RWPE1 (cell line): ENCODE measurements at regions not wholly inside any gene's neighbourhood (a gene's known extent, or its start where the extent isn't known, plus 50 kb on each side); places are given as distances from the start of the nearest gene placed in this dataset.

Experiments used
- CTCF ChIA-PET: fragments of 350-600 bp; sonication (Branson Sonifier 250); formaldehyde crosslinking; extraction: SDS; loops from one replicate; lab custom pipeline; 2021; lab: Yijun Ruan, JAX
- POLR2A ChIA-PET: fragments of 400-600 bp; formaldehyde crosslinking; extraction: SDS; loops from one replicate; lab custom pipeline; 2020; ENCODE audit warnings: antibody characterized with exemption; ENCODE audit not compliant: low non-redundant PET; lab: Yijun Ruan, JAX
- DNase-seq: peaks from one replicate; pipeline ENCODE4 v3.0.0; 2012; ENCODE audit warnings: low spot score
- H3K27ac ChIP-seq: fragments of 450-650 bp; 2 replicates; pipeline ENCODE4 v1.5.1; 2017
- TF ChIP-seq, protein P1 (sequence below): fragments of 450-650 bp; conservative IDR thresholded peaks from 2 replicates; pipeline ENCODE4 v1.5.1; 2017; ENCODE audit warnings: low read depth, mild to moderate bottlenecking

- no peak for DNase-seq
- TF ChIP-seq, protein P1, sequence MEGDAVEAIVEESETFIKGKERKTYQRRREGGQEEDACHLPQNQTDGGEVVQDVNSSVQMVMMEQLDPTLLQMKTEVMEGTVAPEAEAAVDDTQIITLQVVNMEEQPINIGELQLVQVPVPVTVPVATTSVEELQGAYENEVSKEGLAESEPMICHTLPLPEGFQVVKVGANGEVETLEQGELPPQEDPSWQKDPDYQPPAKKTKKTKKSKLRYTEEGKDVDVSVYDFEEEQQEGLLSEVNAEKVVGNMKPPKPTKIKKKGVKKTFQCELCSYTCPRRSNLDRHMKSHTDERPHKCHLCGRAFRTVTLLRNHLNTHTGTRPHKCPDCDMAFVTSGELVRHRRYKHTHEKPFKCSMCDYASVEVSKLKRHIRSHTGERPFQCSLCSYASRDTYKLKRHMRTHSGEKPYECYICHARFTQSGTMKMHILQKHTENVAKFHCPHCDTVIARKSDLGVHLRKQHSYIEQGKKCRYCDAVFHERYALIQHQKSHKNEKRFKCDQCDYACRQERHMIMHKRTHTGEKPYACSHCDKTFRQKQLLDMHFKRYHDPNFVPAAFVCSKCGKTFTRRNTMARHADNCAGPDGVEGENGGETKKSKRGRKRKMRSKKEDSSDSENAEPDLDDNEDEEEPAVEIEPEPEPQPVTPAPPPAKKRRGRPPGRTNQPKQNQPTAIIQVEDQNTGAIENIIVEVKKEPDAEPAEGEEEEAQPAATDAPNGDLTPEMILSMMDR, result no peak
- POLR2A ChIA-PET, result no interaction called here
- no peak overlapping the region for H3K27ac ChIP-seq
- CTCF ChIA-PET, result no interaction called here
These were observed 334.0 kb downstream of the SPRY2 start for GRCh38 chr13:80006940-80007339.

- TF ChIP-seq, protein P1, result no peak
- ChIA-PET CTCF (no interaction called here), POLR2A (no interaction called here)
- DNase-seq, result no peak
- no peak overlapping the region for H3K27ac ChIP-seq
These were observed 339.4 kb downstream of the SPRY2 start for GRCh38 chr13:80001510-80001842.

DNA sequence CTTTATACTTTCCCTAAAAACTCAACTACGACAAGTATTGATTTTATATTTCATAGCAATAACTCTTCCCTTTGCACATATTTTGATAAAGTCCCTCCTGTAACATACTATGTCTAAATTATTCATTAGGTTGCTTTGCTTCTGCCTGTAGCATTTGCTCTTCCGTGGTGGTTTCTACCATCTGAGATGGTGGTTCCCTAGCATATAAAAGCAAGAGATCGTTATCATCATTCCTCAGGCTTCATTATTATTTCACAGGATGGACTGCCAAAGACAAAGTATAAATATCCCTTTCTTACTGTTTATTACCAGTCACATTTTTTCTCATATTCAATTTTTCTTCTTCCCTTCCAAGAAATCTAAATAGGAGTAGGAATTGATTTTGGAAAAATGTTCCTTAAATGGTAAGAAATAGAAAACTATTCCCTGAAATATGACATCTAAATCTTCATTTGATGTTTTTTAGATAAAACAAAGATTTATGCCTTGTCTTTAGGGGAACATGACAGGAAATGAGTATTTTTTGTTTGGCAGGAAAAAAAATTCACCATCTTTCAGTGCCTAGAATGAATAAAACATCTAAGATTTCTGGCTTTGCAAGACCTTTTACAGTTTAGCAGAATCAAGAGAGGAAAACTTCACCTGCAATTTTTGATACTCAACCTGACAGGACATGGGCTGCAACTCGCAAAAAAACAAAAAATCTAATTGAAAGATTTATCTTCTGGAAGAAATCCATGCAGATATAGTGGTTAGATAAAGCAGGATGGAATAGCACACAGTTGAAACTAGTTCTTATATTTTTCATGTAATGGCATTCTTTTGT lies 340.0 kb downstream of the SPRY2 start:
- no peak overlapping the region for H3K27ac ChIP-seq
- no peak for DNase-seq
- POLR2A ChIA-PET, result no interaction called here
- TF ChIP-seq, protein P1, result no peak
- CTCF ChIA-PET, result no interaction called here

GRCh38 chr13:79999601-80000000 lies 341.3 kb downstream of the SPRY2 start:
- no peak overlapping the region for H3K27ac ChIP-seq
- CTCF ChIA-PET, result interaction anchor here (0.6 to 0.7 kb wide), 2 partner anchors 34 to 808 kb away, joined by 4 to 5 read pairs; no protein-coding TSS in a partner anchor
- POLR2A ChIA-PET, result no interaction called here
- TF ChIP-seq, protein P1, result no peak
- no peak for DNase-seq

DNA sequence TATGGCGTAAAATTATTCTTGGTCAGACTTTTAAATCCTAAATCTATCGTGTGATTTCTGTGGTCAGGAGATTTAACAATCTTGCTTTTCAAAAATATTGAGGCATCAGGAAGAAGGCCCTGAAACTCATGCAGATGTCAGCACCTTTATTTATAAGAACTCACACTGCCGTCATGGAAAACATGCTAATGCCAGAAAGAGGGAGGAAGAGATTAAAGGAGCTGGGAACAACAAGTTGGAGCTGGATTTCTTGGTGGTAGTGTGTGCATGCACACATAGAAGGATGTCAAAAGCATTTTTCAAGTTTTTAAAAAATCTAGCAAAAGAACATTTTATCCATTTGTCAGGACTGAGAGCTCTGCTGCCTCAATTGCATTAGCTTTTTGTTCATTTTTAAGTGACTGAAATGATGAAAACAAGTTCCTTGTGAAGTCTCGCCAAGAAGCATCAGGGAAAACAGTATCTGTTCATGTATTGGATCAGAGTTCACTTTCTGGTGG lies 342.5 kb downstream of the SPRY2 start:
- no peak overlapping the region for H3K27ac ChIP-seq
- CTCF ChIA-PET, result interaction anchor here (0.6 kb wide), 2 partner anchors 25 to 392 kb away, joined by 6 to 8 read pairs; no protein-coding TSS in a partner anchor
- no peak for DNase-seq
- POLR2A ChIA-PET, result no interaction called here
- TF ChIP-seq, protein P1, result no peak

DNA sequence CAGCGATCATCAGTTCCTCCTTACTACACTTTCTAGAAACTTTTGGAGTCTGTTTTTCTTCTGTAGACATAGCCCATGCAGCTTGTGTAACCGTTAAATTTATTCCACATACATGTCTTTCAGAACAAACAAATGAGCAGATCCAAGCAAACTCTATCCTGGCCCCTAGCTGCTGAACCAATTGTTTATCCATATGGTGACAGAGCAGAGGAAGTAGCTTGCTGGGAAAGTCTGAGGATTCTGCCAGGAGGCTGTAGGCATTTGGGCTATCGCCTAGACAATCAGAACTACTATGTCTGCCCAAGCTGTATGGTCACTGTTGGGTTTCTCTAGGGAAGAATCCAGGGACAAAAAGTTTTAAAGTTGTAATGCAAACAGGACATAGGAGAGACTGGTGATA lies 343.7 kb downstream of the SPRY2 start:
- TF ChIP-seq, protein P1, result no peak
- no peak for DNase-seq
- ChIA-PET CTCF (no interaction called here), POLR2A (no interaction called here)
- H3K27ac ChIP-seq, result no peak overlapping the region
